GM18508 (cell line): ENCODE measurements at regions not wholly inside any gene's neighbourhood (a gene's known extent, or its start where the extent isn't known, plus 50 kb on each side); places are given as distances from the start of the nearest gene placed in this dataset.

Experiments
- ATAC-seq: cut with Tn5 transposase; IDR thresholded peaks from one replicate; pipeline ENCODE4 v1.9.1; 2021; ENCODE audit warnings: moderate number of reproducible peaks; ENCODE audit not compliant: insufficient read depth, unreplicated experiment

DNA sequence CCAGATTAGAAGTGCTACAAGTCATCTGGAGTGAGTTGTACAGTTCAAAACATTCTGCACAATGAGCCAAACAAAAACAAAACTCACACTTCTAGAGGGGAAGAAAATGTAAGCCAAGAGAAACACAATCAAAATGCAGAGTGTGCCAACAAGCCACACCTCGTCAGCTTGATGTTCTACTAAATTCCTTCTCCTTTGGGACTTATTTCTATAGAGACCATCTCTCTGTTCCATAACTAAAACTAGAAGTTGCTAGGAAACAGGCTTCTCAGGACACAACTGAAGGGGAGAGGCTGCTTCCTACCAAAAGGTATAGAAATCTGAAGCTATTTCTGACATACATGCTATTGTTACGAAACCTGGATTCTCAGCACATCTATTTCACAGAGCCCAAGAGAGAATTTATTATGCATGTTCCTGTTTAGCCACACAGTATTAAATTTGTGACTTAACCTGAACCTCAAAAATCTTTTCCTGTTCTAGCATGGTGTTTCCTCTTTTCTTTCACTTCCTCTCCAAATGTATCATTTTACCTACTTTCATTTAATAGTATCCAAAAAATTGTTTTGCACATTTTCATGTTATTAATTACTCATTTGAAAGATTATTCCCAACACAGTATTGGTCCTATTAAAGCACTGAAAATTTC lies 211.4 kb upstream of the CCDC150 start:
- no peak for ATAC-seq

DNA sequence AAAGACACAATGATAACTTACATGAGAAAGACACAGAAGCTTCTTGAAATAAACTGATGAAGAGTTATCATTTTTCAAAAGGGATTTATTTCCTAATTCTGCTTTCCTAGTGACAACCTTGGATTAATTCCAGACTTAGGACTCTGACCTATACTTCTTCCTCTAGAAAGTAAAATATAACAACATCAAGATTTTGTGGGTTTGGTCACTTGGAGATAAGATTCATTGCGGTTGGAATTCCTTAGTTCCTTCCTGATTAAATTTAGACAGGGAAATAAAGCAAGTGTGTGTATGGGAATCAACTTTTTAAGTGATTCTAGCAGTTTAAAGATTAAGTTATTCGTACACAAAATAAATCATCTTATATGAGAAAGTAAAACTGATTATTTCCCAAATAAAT lies 208.4 kb upstream of the CCDC150 start:
- ATAC-seq = no peak

DNA sequence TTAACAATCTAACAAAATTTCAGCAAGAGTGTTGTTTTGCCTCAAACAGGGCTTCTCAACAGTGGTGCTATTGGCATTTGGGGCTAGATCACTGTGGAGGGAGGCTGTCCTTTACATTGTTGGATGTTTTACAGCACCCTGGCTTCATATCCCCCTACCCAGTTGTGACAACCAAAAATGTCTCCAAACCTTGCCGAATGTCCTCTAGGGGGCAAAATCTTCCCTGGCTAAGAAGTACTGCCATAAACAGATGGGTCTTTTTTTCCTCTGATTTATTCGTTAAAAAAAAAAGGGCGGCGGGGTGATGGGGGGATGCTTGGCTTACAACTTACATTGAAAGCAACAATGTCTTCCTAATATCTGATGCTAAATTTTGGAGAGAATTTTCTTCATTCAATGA lies 207.6 kb upstream of the CCDC150 start:
- no peak for ATAC-seq

DNA sequence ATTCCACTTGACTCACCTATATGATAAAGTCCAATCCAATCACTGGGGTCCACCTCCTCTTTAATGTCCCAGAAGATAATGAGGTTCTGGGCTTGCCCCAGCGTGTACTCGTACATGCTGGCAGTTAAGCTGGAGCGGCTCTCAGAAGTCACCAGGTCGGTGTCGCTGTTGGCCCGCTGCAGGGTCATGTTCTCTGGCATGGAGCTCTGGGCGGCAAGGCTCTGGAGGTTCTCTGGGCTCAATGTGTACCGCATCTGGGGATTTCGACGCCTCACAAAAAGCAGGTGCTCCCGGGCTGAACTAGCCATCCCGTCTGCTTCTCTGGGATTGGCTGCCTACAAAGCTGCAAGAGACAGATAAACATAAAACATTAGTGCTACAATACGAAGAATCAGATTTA lies 206.4 kb upstream of the CCDC150 start:
- no peak for ATAC-seq

DNA sequence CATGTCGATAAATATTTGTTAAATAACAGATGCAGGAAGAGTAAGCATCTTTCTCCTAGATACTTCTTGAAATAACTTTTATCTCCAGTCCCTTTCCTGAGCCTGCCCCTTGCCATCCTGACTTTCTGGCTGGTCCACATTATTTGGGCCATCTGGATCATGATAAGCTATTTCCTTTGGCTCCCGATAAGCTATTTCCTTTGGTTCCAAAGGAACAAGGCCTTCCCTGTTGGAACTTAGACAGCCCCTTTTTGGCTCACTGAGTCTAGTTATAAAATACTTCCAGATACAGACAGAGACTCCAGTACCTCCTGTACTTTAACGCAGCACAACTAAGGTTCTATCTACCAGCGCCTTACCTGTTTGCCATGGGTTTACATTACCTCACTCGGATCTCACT lies 205.3 kb upstream of the CCDC150 start:
- no peak for ATAC-seq

DNA sequence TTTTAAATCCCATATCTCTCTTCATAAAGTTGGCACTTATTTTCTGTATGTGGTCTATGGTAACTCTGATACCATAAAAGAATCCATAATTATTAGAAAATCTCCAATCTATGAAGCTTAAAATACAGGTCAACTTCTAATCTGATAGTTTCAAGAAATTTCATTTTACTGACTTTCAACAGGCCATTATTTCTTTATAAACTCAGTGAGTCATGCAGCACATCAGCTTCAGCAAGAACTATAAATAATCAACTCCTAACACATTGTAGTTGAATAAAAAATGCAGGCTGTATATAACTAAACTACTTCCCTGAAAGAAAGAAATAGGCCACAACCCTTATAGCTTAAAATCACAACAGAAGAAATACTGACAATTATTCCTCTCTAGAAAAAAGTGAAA lies 204.3 kb upstream of the CCDC150 start:
- ATAC-seq = no peak

DNA sequence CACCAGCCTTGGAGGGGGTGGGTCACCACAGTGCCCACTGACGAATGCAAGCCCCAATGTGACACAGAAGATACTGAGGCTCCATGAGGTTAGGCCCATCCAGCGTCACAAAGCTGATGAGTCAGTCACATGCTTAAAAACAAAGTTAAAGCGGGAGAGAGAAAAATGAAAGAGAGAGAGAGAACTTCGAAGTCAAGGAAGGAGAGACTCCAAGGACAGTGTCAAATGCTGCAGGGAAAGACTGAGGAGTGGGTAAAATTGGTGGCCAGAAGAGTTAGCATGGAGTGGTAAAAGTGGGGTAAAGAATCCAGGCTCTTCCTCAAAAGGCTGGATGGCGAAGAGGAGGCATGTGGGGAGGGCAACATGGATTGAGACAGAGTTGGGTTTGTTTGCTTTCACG lies 201.9 kb upstream of the CCDC150 start:
- no peak for ATAC-seq

DNA sequence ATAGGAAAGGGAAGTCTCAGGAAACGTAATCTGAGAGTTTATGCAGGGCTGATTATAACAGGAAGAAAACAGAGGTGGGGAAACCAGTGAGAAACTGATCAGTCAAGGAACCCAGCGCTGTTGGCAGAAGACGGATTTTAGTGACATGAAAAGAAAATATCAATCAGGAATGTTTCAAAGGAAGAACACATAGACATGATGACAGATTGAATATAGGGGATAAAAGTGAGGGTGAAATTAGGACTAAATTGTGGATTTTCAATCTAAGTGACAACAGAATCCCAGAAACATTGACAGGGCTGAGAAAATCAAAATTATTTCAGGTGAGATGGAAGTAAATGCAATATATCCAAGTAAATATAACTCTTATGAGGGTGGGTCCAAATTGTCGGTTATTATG lies 199.8 kb upstream of the CCDC150 start:
- ATAC-seq = no peak

DNA sequence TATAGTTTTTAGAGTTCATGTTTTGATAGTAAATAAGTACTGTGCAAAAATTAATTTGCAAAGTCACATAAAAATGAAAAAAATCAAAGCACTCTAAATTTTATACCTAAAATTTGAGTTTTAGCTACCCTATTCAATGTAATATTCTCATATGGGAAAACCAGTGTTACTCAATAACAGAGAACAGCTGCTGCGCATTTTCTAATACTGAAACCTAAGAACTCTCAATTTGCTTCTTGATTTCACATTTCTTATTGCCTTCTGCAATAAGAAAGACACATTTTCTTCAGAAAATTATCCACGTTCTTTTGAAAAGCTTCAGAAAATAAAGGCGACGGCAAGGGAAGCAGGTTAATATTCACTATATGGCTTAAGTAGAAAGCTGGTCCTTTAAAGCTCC lies 199.1 kb upstream of the CCDC150 start:
- no peak for ATAC-seq

DNA sequence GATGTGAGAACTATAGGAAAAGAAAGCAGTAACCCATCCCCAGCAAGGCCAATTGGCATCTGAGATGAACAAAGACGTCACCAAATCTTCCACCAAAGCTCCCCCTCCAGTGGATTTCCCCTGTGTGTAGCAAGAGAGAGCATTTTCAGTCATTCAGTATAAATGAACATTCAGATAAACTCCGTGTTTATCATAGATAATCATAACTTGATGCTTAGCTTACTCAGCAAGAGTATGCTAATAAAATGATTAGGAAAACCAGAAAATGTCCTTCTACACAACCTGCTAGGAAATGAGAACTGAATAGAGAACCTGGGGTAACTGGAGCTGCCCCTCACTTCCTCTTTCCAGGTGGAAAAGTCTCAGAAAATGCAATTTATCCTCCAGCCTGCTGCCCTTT lies 198.0 kb upstream of the CCDC150 start:
- ATAC-seq = no peak

DNA sequence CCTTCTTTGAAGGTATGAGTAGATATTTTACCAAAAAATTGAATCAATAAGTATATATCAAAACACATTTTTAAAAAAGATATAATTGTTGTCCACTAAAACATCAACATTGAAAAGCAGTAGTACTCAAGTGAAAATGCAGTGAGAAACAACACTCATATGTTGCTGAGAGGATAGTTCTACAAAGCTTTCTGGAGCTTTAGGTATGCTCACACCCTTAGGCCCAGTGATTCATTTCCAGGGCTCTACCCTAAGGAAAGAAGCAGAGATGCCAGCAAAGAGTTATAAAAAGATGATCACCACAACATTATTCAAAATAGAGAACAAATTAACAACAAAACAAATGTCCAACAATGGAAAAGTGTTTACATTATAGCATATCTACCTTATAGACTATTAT lies 197.3 kb upstream of the CCDC150 start:
- ATAC-seq = no peak

DNA sequence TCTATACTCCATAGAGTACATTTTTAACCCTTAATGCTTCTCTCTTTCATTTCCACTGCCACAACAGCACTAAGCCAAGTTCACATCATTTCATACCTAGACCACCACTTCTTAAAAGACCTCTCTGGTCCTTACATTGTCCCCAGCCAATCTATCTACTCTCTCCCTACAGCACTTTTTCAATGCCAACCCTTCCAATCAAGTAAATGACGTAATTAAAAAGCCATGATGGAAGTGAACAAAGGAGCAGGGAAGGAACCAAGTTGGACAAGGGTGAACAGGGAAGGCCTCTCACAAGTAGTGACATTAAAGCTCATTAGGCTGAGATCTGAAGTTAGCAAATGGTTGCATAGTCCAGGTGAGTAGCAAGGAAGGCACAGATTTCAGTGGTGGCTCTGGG lies 195.1 kb upstream of the CCDC150 start:
- no peak for ATAC-seq

DNA sequence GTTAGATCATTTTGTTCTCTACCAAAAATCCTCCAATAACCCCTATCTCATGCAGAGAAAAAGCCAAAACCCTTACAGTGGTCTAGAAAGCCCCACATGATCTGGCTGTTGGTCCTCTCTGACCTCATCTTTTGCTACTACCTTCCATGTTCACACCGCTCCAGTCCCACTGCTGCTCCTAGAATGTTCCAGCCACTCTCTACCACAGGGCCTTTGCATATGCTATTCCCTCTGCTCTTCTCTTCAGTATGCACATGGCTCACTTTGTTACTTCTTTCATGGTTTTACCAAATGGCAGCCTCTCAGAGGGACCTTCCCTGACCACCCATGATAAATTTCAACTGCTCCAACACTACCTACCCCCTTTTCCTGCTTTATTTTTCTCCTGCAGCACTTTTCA lies 193.5 kb upstream of the CCDC150 start:
- no peak for ATAC-seq

DNA sequence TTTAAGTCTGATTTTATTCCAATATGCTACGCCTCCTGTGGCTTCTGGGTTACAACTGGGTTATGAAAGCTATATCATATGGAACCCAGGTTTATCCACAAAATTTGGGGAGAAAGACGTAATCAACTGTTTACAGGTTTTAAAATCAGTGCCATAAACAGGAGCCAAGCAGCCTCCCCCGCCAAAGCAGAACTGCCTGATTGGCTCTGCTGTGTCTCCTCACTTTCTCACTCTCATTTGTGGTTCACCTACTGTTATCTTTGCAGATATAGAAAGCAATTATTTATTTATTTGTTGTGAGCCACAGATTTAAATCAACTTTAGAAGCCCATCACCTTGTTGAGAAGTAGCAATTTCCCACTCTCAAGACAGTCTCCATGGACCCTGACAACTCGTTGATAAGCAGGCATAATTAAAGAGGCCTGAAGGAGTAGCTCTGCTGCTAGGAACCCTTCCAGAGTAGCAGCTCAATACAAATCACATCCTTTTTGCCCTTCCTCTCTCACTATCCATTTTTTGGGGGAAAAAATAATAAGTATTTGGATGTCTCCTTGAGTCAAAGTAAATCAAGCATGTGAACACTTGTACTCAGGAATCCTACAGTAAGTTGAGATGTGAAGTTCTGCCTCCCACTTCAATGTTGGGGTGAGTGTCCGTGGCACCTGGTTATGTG lies 191.0 kb upstream of the CCDC150 start:
- no peak for ATAC-seq

DNA sequence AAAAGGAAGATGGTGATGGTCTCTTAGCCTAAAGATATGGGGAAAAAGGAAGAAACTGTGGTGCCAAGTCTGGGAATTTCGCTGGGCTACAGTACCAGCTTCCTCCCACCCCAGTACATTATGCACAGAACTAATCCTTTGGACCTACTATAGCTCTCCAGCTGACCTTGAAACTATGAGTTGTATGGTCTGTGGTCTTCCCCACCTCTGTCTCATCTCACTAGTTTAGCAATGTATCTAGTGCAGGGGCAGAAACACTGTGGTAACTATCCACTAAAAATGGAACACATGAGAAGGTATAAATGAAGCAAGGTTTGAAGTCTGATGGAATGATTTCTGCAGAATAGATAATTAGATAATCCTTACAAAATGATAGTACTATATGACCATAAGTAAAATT lies 190.4 kb upstream of the CCDC150 start:
- no peak for ATAC-seq

DNA sequence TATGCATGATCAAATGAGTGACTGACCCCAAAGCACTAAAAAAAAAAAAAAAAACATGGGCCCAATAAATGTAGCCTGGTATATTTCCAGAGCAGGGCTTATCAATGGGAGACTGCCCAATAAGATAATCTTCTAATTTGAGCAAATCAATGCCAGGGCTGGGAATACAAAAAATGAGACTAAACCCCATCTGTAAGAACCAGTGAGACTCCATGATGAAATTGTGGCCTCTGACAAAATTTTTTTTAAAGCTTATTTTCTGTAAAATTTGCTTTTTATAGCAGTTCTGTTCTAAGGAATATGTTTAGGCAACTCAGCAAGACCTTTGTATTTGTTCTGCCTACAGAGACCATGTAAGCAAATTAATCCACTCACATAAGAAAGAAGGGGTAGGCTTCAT lies 186.8 kb upstream of the CCDC150 start:
- ATAC-seq = no peak

DNA sequence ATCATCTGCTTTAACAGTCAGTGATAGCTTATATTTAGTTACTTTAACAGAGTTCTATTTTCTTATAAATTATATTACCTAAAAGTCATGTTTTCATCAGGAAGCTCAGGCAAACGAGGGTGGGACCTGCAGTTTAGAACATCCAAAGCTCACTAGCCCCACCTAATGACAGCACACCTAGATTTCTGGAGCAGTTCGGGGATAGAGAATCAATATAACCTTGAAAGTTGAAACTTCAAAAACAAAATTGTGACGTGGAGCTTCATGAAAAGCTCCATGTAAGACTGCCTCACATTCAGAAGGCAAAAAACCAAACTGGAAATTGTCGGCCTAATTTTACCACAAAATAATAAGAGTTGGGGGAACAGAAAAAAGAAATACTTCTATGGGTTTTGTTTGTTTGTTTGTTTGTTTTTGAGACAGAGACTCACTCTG lies 185.9 kb upstream of the CCDC150 start:
- no peak for ATAC-seq

DNA sequence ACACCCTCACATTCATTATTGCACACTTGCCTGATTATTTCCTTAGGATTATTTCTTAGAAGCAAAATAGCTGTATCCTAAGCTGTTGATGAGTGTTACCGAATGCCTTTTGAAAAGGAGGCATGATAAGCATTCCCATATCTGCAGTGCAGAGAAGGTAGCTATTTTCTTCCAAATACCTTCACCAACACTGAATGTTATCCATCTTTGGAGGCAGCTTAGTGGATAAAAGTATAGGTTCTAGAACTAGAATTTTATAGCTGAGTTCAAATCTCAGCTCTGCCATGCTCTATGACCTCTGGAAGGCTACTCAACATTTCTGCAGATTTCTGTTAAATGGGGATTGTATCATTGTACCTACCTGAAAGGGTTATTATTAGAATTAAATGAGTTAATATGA lies 185.0 kb upstream of the CCDC150 start:
- no peak for ATAC-seq

DNA sequence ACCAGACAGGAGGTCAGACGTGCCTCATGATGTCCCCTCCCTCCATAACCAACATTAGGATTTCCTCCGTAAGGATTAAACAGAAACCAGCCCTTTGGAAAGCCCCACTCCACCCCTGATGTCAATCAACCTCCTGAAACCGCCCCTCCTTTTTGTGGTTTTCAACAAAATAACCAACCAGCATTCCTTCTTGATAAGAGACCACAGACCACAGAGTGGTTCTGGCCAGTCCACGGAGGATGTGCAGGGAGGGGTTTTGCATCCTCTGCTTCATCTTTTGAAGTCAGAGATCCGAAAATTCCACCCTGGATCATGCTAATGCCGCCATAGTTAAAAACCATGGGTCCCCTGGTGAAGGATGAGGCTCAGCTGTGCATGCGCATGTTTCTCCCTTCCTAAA lies 180.0 kb upstream of the CCDC150 start:
- ATAC-seq = peak; percentile 43

DNA sequence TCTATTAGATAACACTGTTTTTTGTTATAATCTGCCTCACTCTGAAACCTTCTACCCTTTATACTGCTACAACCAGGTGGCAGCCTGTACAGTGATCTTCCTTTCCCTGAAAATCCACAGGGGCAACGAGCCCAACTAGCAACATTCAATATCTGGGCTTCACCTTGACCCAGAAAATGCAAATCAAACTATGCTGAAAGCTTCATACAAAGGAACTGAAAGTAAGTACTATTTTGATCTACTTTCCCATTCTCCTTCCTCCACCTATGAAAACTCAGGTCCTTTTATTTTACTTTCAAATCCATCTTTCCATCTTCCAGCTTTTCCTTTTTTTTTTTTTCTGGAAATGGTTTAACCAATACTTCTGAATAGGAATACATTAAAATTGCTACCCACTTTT lies 175.8 kb upstream of the CCDC150 start:
- no peak for ATAC-seq

DNA sequence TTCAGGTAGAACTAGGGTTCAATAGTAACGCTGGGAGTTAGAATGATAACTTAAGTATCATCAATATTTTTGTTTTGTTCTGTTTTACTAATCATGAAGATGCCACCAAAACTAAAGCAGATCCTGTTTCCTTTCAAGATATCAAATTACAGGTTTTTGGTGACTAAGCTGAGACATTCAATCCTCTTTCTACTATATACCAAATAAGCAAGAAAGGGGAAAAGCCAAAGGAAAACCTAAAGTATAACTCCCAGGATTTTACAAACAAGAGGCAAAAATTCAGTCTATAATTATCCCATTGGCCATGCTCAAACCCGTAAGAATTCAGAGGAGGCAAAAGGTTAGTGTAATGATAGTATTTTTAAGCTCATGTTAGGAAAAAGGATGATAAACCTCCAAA lies 175.2 kb upstream of the CCDC150 start:
- ATAC-seq = no peak

DNA sequence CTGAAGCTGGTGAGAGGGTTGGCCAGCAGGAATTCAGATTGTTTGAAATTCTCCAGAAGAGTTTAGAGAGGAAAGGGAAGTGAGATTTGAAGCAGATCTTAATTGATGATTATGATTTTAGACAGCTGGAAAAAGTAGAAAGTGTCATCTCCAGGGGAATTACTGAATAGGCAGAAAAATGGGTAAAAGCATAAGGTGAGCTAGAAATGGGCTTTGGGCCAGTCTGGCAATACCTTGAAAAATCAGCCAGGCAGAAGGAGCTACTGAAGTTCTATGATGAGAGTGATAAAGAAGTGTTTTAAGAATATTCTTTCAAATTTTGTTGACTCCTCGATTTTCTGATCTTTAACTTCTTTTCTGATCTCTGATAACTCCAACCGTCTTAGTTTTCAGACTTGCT lies 172.9 kb upstream of the CCDC150 start:
- ATAC-seq = no peak
